ELR (cell line): ENCODE measurements at regions not wholly inside any gene's neighbourhood (a gene's known extent, or its start where the extent isn't known, plus 50 kb on each side); places are given as distances from the start of the nearest gene placed in this dataset.
"Not testable (repeated sequence)": the region's sequence is repeated elsewhere in the genome, so short reads cannot be mapped to it uniquely, and the experiment has no call there.

Experiments
- DNase-seq: peaks from one replicate; pipeline ENCODE4 v3.0.0-alpha.2; 2015; ENCODE audit warnings: low read depth

DNA sequence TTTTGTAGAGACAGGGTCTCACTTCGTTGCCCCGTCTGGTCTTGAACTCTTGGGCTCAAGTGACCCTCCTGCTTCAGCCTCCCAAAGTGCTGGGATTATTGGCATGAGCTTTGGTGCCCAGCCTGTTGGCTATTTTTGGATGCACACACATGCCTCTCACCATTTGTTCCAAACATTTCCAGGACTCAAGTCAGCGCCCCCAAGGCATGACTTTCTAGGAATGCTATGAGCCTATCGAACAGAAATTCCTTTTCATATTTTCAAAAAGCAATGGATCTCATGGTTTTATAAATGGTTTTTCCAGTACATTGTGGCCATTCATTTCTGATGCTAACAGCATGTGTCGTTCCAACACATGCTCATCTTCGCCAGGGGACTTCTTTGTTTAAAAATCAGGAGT, 119.3 kb upstream of the NAA20 start:
- peak; percentile 38 for DNase-seq

DNA sequence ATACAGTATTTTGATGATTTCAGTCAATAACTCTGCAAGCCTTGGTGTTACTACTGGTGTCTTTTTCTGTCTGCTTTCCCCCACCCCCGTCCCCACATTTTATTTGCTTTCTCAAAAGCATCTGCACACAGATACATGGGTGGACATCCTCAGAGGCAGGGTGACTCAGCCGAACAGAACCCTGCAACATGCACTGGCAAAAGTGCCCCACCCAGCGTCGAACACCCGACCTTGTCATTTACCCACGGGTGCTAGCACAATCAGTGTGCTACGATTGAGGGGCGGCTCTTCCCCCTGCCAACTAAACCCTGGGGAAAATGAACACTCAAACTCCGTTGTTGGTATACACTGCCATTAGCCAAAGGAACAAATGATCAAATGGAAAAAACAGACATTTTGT, 115.9 kb upstream of the NAA20 start:
- no peak for DNase-seq

DNA sequence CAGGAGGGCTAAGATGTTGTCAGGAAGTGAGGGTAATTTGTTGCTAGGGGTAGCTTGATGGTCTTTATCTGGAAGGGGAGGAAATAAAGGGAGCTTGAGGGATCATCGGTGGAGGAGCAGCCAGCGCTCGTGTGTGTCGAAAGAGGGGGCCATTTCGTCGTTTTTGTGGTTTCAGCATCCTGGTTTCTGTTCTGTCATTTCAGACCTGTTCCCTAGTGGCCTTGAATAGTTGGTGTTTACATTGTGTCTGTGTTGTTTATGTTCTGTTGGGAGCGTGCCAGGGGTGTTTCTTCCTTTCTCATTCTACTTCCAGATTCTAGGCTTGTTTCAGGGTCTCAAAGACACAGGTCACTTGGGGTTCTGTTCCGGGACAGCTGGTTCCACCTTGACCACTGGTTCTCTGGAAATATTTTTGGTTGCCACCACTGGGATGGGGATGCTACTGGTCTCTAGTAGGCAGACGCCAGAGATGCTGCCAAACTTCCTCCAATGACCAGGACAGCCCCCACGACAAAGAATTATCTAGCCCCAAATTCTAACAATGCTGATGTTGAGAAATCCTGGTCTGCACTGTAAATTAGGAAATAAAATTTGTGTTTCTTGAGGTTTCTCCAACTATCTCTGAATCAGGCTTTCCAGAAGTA, 113.9 kb upstream of the NAA20 start:
- DNase-seq = peak; percentile 36

- DNase-seq = no peak
These were observed 109.7 kb upstream of the NAA20 start for GRCh38 chr20:19907326-19908056.

DNA sequence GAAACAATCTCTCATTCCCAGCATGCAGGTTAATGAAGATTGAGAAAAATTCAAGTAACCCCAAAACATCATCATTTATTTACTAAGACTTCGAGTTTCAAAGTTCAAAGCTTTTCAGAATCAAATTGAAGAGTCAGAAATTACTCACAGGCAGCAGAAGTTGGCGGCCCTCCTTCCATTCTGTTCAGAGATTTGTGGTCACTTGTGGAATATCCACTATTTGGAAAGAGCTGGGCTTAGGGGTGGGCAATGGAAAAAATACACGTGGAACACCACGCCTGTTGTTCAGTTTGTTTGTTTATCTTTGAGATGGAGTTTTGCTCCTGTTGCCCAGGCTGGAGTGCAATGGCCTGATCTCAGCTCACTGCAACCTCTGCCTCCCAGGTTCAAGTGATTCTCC, 108.6 kb upstream of the NAA20 start:
- no peak for DNase-seq

DNA sequence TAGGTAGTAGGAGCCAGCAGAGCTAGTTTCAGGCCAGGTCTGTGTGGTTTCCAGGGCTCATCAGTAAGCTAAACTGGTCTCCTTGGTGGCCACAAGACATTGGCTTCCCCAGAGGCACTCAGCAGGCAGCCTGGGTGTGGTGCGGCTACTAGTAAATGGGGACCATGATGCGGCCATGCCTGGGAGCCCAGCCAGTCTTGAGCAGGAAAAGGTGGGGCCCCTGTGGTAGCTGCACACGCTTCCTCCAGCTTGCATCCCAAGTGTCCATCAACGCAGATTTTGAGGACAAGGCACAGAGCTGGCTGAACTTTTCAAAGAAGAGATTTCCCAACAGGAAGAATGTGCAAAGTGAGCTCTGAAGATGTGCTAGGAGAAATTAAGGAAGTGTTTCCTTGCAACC, 107.4 kb upstream of the NAA20 start:
- no peak for DNase-seq

GRCh38 chr20:19911810-19912382, 105.3 kb upstream of the NAA20 start:
- DNase-seq = no peak

GRCh38 chr20:19913349-19913748, 103.8 kb upstream of the NAA20 start:
- DNase-seq = no peak

DNA sequence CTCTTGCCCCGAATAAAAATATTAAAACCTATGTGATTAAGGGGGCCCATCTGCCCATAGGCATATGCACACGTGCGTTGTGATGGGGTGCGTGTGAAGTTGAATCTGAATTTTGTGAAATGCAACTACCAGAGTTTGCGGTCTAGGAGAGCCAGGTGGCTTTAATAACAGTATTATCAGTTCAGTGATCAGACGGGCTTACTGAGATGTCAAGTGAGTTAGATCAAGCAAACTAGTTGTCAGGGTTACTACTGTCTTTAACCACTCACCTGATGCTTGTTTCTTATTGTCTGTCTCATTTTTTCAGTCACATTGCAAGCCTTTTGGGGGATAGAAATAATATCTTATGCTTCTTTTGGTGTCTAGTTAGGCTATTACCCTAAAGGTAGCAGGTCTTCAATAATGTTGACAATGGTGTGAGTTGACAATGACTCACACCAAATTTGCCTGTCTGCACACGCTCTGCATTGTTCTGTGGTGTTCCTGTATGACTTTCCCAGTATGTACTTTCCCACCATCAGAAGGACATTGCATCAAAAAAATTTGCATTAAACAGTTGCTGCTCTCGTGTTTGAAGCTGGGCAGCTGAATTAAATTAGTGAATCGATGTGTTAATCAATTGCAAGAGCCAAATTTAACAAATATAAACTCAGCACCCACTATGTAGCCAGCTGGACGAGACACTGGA, 103.1 kb upstream of the NAA20 start:
- DNase-seq = peak; percentile 73

- DNase-seq = no peak
These were observed 101.9 kb upstream of the NAA20 start for GRCh38 chr20:19915111-19915798.

DNA sequence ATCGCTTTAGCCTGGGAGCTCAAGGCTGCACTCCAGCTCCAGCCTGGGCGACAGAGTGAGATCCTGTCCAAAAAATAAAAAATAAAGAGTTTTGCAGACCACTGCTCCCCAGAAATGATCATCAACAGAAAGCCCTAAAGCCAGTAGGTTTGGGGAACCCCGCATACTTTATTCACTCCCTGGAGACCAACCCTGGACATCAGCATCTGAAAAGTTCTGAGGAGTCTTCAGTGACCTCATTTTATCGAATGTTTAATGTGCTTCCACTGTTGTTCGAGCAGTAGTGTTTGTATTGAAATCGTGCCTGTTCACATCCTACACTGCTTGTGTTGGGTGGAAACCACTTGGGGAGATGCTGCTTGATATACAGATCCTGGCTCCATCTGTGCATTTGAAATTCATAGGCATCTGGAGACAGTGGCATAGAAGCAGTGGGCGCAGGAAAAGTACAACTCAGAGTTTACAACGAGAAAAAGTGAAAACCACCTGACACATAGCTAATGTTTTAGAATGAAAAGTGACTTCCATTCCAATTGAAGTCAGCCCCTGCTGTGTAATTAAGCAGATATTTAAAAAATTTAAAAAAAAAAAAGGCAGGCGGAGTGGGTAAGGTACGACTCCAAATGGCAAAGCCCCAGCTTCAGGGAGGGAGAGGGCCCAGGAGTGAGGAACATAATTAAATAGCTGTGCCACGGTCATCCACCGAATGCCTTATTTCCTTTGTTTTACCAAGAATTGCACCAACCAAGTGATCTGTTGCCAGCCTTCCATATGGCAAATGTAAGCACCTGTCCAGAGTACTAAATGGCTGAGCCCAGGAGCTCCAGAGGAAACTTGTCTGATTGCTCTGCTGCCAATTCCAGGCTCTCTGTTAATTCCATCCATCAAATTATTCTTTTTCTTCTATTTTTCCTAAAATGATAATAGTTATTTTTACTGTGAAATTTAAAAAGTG, 100.4 kb upstream of the NAA20 start:
- no peak for DNase-seq

DNA sequence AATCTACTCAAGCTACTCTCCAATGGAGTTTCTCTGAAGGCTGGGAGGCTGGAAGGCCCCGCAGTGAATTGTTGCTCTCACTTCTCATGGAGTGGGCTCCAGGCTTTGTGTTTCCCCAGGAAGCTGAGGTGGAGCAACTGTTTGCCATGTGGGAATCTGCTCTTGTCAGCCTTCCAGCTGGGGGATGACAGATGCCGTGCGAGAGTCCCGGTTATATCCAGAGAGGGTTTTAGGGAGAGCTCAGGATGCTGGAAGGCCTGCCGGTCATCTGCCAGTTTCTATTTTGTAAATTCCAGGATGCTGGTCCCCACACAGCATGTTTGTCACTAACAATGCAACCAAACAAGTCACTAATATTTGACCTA, 98.2 kb upstream of the NAA20 start:
- DNase-seq = no peak

GRCh38 chr20:19920381-19921138, 96.6 kb upstream of the NAA20 start:
- no peak for DNase-seq

DNA sequence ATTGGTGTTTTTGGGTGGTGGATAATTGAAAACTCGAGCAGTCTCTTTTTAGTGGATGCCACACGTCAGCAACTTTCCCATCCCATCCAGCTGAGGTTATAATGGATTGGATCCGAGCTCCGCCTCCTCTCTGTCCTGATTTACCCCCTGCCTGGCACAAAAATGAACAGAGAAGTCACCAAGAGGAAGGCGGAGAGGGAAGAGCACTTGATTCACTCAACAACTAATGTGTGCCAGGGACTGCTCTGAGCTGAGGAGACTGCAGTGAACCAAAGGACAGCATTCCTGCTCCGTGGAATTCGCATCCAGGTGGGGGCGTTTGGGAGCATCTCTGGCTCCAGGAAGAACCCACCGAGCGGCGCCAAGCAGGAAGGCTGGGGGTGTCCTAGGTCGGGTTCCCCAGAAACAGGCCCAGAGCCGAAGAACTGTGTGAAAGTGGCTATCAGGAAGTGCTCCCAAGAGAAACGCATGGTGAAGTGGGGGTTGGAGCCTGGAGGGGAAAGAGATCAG, 95.8 kb upstream of the NAA20 start:
- no peak for DNase-seq

- DNase-seq = not testable (repeated sequence)
These were observed 95.3 kb upstream of the NAA20 start for GRCh38 chr20:19921829-19922228.

GRCh38 chr20:19922716-19923115, 94.4 kb upstream of the NAA20 start:
- DNase-seq = no peak

DNA sequence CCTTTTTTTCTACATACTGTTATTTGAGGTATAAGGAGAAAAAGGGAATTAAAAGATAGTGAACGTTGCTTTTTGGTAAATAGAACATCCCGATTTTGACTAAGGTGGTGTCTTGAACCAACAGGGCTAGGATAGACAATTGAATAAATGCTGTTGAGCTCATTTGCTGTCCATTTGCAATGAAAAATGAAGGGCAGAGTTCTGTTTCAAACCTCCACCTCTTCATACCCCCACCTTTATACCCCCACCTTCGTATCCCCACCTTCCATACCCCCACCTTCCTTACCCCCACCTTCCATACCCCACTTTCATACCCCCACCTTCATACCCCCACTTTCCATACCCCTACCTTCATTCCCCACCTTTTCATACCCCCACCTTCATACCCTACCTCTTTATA, 93.4 kb upstream of the NAA20 start:
- DNase-seq = no peak

DNA sequence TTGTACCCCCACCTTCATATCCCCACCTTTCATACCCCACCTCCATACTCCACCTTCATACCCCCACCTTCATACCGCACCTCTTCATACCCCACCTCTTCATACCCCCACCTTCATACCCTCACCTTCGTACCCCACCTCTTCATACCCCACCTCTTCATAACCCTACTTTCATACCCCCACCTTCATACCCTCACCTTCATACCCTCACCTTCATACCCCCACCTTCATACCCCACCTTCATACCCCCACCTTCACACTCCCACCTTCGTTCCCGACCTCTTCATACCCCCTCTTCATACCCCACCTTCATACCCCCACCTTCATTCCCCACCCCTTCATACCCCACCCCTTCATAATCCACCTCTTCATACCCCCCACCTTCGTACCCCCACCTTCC, 92.9 kb upstream of the NAA20 start:
- no peak for DNase-seq

GRCh38 chr20:19926591-19926990, 90.6 kb upstream of the NAA20 start:
- DNase-seq = no peak

DNA sequence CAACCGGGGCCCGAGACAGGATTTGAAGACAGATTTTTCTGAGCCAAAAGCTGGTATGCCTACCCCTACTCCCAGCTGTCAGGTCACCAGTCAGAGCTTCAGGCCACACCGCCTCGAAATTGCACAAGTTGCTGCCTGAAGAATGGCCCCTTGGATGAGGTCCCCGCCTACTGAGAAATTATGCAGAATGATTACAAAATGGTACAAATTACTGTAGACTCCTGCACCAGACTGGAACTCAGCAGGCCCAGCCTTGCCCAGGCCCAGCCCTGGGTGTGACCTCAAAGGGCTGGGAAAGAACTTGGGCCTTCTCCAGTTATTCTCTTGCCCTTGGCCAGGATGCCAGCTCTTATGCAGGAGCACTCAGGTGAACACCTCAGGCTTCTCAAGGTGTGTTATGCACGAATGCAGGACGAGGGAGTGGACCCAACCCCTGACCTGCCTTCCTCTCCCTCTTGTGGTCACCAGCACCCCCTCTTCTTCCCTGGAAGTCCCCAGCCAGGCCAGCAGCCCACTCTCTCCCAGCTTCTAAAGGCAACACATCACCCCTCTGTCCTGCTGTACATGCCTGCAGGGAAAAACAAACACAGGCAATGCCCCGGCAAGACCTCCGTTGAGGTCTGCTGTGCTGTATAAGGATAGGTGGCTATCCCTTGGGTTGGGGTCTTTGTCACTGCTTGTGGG, 88.7 kb upstream of the NAA20 start:
- DNase-seq = no peak
